SJCRH30 (cell line): ENCODE measurements at regions not wholly inside any gene's neighbourhood (a gene's known extent, or its start where the extent isn't known, plus 50 kb on each side); places are given as distances from the start of the nearest gene placed in this dataset.
A peak's percentile ranks its signal among the peaks of the same experiment; 100 is the strongest.
"Not testable (repeated sequence)": the region's sequence is repeated elsewhere in the genome, so short reads cannot be mapped to it uniquely, and the experiment has no call there.

Source experiments
- DNase-seq, 2 experiments: peaks; one replicate each; pipeline ENCODE4 v3.0.0-alpha.2; 2015 to 2020
- H3K27ac ChIP-seq: fragments of 250-450 bp; sonication (Bioruptor Pico); 2 replicates; pipeline ENCODE4 v1.5.1; 2020; ENCODE audit warnings: mild to moderate bottlenecking, moderate library complexity
- H3K27me3 ChIP-seq: fragments of 250-450 bp; sonication (Bioruptor Pico); 2 replicates; pipeline ENCODE4 v1.5.1; 2020; ENCODE audit warnings: mild to moderate bottlenecking, moderate library complexity
- H3K36me3 ChIP-seq: fragments of 250-450 bp; sonication (Bioruptor Pico); 2 replicates; pipeline ENCODE4 v1.5.1; 2020; ENCODE audit warnings: mild to moderate bottlenecking, moderate library complexity
- H3K4me1 ChIP-seq: fragments of 250-450 bp; sonication (Bioruptor Pico); 2 replicates; pipeline ENCODE4 v1.5.1; 2020; ENCODE audit warnings: mild to moderate bottlenecking, moderate library complexity
- H3K4me3 ChIP-seq: fragments of 250-450 bp; sonication (Bioruptor Pico); 2 replicates; pipeline ENCODE4 v1.5.1; 2020; ENCODE audit warnings: mild to moderate bottlenecking, moderate library complexity
- H3K9me3 ChIP-seq: fragments of 250-450 bp; sonication (Bioruptor Pico); replicated peaks from 2 replicates; pipeline ENCODE4 v1.5.1; 2020; ENCODE audit warnings: mild to moderate bottlenecking, moderate library complexity

- no peaks in the 10 kb centered on the region for H3K4me1 ChIP-seq
- no peak for DNase-seq
- no peaks in the 10 kb centered on the region for H3K36me3 ChIP-seq
- H3K27ac ChIP-seq, result no peak overlapping the region
- no peaks in the 10 kb centered on the region for H3K27me3 ChIP-seq
- no peaks in the 10 kb centered on the region for H3K9me3 ChIP-seq
- no peak overlapping the region for H3K4me3 ChIP-seq
These were observed 273.8 kb downstream of the LIG4 start for GRCh38 chr13:107941345-107942029.

- no peak overlapping the region for H3K4me3 ChIP-seq
- H3K36me3 ChIP-seq, result no peaks in the 10 kb centered on the region
- DNase-seq, result no peak
- H3K9me3 ChIP-seq, result no peaks in the 10 kb centered on the region
- no peaks in the 10 kb centered on the region for H3K27me3 ChIP-seq
- H3K27ac ChIP-seq, result no peak overlapping the region
- no peaks in the 10 kb centered on the region for H3K4me1 ChIP-seq
These were observed 277.5 kb downstream of the LIG4 start for GRCh38 chr13:107937848-107938247.

GRCh38 chr13:107931056-107931455, 284.3 kb downstream of the LIG4 start:
- DNase-seq, result no peak
- H3K36me3 ChIP-seq, result no peaks in the 10 kb centered on the region
- no peaks in the 10 kb centered on the region for H3K4me1 ChIP-seq
- no peaks in the 10 kb centered on the region for H3K9me3 ChIP-seq
- no peaks in the 10 kb centered on the region for H3K27me3 ChIP-seq
- no peak overlapping the region for H3K27ac ChIP-seq
- H3K4me3 ChIP-seq, result no peak overlapping the region

DNA sequence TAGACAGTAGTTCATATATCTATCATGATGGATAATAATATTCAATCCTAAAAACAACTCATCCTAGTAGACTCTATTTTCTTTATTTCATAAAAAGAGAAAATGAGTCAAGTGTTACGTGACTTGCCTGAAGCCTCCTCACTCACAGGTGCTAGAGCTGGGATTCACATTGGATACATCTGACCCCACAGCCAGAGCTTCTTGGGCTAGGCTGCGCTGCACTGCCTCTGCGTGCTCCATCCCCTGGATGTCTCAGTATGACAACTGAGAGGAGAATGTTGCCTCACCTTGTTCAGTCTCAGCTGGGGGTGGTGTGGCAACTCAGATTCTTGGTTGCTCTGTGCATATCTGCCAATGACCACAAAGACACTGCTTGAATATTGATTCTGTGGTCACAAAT, 286.6 kb downstream of the LIG4 start:
- H3K27me3 ChIP-seq, result no peaks in the 10 kb centered on the region

GRCh38 chr13:107927557-107927956, 287.8 kb downstream of the LIG4 start:
- Histone ChIP-seq H3K27ac (no peak overlapping the region), H3K4me3 (no peak overlapping the region), H3K36me3 (no peaks in the 10 kb centered on the region), H3K9me3 (no peaks in the 10 kb centered on the region), H3K27me3 (no peaks in the 10 kb centered on the region), H3K4me1 (no peaks in the 10 kb centered on the region)
- no peak for DNase-seq

More for the DNA sequence above, 286.6 kb downstream of the LIG4 start:
- DNase-seq, result no peak
- H3K4me1 ChIP-seq, result no peaks in the 10 kb centered on the region
- no peak overlapping the region for H3K27ac ChIP-seq
- H3K9me3 ChIP-seq, result no peaks in the 10 kb centered on the region
- H3K36me3 ChIP-seq, result no peaks in the 10 kb centered on the region
- no peak overlapping the region for H3K4me3 ChIP-seq

DNA sequence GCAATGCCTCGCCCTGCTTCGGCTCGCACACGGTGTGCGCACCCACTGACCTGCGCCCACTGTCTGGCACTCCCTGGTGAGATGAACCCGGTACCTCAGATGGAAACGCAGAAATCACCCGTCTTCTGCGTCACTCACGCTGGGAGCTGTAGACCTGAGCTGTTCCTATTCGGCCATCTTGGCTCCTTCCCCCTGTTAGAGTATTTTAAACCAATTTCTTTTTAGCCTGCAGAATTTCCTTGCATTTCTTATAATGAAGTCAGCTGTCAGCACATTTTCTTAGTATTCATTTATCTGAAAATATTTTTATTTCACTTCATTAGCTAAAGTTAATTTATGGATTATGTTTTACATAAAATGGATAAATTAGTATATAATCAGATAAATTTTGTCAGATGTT, 288.8 kb downstream of the LIG4 start:
- H3K36me3 ChIP-seq, H3K27ac ChIP-seq, H3K27me3 ChIP-seq, H3K4me1 ChIP-seq, H3K4me3 ChIP-seq, DNase-seq, H3K9me3 ChIP-seq: not testable (repeated sequence)

- H3K27ac ChIP-seq, H3K36me3 ChIP-seq, H3K9me3 ChIP-seq, H3K4me3 ChIP-seq, DNase-seq, H3K4me1 ChIP-seq, H3K27me3 ChIP-seq: not testable (repeated sequence)
These were observed 298.4 kb downstream of the LIG4 start for GRCh38 chr13:107916902-107917301.

DNA sequence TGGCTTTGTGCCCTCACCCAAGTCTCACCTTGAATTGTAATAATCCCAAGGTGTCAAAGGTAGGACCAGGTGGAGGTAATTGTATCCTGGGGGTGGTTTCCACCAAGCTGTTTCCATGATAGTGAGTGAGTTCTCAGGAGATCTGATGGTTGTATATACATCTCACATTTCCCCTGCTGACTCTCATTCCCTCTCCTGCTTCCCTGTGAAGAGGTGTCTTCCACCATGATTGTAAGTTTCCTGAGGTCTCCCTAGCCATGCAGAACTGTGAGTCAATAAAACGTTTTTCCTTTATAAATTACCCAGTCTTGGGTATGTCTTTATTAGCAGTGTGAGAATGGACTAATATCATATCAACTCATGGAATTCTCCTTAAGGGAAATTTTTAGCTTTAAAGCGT, 302.6 kb downstream of the LIG4 start:
- no peaks in the 10 kb centered on the region for H3K4me1 ChIP-seq
- H3K27me3 ChIP-seq, result no peaks in the 10 kb centered on the region
- H3K36me3 ChIP-seq, result no peaks in the 10 kb centered on the region
- no peak for DNase-seq
- H3K4me3 ChIP-seq, result no peak overlapping the region
- no peak overlapping the region for H3K27ac ChIP-seq
- no peaks in the 10 kb centered on the region for H3K9me3 ChIP-seq

DNA sequence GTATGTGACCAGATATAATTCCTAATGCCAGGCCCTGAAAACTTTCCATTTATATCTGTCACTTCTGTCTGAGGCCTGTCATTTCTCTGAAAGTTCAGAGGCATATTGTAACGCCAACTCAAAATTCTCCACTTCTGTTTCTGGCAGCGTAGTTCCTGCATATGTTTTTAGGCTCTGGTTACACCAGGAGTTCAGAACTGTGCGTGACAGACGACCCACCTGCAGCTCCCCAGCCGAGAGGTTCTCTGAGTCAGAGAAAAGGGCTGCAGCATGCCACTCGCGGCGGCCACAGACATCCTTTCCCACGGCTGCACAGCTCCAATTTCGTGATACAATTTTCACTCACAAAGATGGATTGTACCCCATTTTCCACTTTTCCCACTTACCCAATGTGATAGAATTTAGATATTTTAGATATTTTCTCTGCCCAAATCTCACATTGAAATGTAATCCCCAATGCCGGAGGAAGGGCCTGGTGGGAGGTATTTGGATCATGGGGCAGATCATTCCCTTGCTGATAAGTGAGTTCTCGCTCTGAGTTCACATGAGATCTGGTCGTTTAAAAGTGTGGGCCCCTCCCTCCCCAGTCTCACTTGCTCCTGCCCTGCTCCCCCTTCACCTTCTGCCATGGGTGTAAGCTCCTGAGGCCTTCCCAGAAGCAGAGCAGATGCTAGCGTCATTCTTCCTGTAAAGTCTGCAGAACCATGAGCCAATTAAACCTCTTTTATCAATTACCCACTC, 308.1 kb downstream of the LIG4 start:
- no peak overlapping the region for H3K4me3 ChIP-seq
- no peak for DNase-seq
- no peaks in the 10 kb centered on the region for H3K27me3 ChIP-seq
- no peaks in the 10 kb centered on the region for H3K4me1 ChIP-seq
- no peaks in the 10 kb centered on the region for H3K36me3 ChIP-seq
- no peaks in the 10 kb centered on the region for H3K9me3 ChIP-seq
- H3K27ac ChIP-seq, result no peak overlapping the region

DNA sequence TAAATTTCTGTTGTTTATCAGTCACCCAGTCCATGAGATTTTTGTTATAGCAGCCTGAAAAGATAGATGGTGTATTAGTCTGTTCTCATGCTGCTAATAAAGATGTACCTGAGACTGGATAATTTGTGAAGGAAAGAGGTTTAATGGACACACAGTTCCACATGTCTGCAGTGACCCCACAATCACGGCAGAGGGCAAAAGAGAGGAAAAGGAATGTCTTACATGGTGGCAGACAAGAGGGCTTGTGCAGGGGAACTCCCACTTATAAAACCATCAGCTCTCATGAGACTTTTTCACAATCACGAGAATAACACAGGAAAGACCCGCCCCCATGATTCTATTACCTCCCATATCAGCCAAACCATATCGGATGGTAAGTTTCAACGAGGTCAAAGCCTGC, 309.2 kb downstream of the LIG4 start:
- DNase-seq, result peak in 1 of 2 experiments; percentile 3
- H3K36me3 ChIP-seq, result no peaks in the 10 kb centered on the region
- no peaks in the 10 kb centered on the region for H3K9me3 ChIP-seq
- H3K4me3 ChIP-seq, result no peak overlapping the region
- no peaks in the 10 kb centered on the region for H3K4me1 ChIP-seq
- no peaks in the 10 kb centered on the region for H3K27me3 ChIP-seq
- no peak overlapping the region for H3K27ac ChIP-seq

GRCh38 chr13:107901996-107902562, 313.3 kb downstream of the LIG4 start:
- Histone ChIP-seq H3K9me3 (no peaks in the 10 kb centered on the region), H3K27ac (no peak overlapping the region), H3K4me3 (no peak overlapping the region), H3K36me3 (no peaks in the 10 kb centered on the region), H3K27me3 (no peaks in the 10 kb centered on the region), H3K4me1 (no peaks in the 10 kb centered on the region)
- DNase-seq, result no peak

- no peak overlapping the region for H3K4me3 ChIP-seq
- no peaks in the 10 kb centered on the region for H3K4me1 ChIP-seq
- H3K27ac ChIP-seq, result no peak overlapping the region
- no peaks in the 10 kb centered on the region for H3K27me3 ChIP-seq
- no peak for DNase-seq
- no peaks in the 10 kb centered on the region for H3K36me3 ChIP-seq
- H3K9me3 ChIP-seq, result no peaks in the 10 kb centered on the region
These were observed 314.1 kb downstream of the LIG4 start for GRCh38 chr13:107901230-107901629.

- no peaks in the 10 kb centered on the region for H3K36me3 ChIP-seq
- H3K27me3 ChIP-seq, result no peaks in the 10 kb centered on the region
- no peak for DNase-seq
- no peak overlapping the region for H3K27ac ChIP-seq
- H3K4me3 ChIP-seq, result no peak overlapping the region
- H3K9me3 ChIP-seq, result no peaks in the 10 kb centered on the region
- H3K4me1 ChIP-seq, result no peaks in the 10 kb centered on the region
These were observed 314.6 kb downstream of the LIG4 start for GRCh38 chr13:107900775-107901174.

DNA sequence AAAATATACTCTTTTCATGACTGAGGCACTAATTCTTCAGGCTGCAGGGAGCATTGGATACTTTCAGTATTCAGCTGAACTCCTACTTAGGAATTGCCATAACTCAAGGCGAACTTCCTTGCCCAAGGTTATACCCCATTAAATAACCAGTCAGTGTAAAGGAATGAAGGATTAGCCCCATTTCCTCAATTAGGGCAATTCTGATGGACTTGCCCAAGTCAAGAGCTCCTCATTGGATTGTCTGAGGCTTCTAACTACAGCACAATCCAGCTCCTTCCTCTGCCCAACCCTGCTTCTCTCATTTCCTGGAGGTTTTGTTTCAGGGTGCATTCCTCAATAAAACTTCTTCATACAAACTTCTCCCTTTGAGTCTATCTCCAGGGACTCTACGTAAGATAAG, 329.2 kb downstream of the LIG4 start:
- Histone ChIP-seq H3K27ac (no peak overlapping the region), H3K36me3 (no peaks in the 10 kb centered on the region), H3K4me3 (no peak overlapping the region), H3K9me3 (no peaks in the 10 kb centered on the region), H3K4me1 (no peaks in the 10 kb centered on the region), H3K27me3 (no peaks in the 10 kb centered on the region)
- no peak for DNase-seq

DNA sequence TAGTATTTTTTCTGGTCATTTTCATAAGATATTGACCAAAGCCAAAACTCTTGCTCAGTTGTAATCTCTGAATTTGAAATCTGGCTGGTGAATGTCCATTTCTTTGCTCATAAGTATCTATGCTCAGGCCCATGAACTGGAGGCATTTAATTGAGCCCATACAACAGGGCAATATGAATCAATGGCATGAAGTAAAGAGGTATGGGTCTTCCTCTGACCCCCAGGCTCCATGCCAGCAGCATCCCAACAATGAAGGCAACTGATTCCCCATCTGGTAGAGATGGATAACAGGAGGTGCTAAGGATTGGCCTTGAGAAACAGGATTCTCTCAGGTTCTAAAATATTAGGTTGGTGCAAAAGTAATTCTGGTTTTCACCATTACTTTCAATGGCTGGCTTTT, 330.8 kb downstream of the LIG4 start:
- no peak overlapping the region for H3K4me3 ChIP-seq
- no peak overlapping the region for H3K27ac ChIP-seq
- no peaks in the 10 kb centered on the region for H3K27me3 ChIP-seq
- no peaks in the 10 kb centered on the region for H3K9me3 ChIP-seq
- H3K36me3 ChIP-seq, result no peaks in the 10 kb centered on the region
- H3K4me1 ChIP-seq, result no peaks in the 10 kb centered on the region
- DNase-seq, result no peak
